Upper lobe of left lung (tissue), 6 donors: ENCODE measurements at regions not wholly inside any gene's neighbourhood (a gene's known extent, or its start where the extent isn't known, plus 50 kb on each side); places are given as distances from the start of the nearest gene placed in this dataset.

Experiments
- ATAC-seq, 2 donors: fragments of 200-7000 bp; cut with Tn5 transposase; one replicate each; pipeline ENCODE4 v1.9.1; 2022; ENCODE audit warnings: mild to moderate bottlenecking in 2 of 2, moderate library complexity in 2 of 2; ENCODE audit not compliant: low FRiP score in 2 of 2
- DNase-seq, 2 donors: peaks; one replicate each; pipeline ENCODE4 v3.0.0-alpha.2; 2019 to 2020
- H3K27ac ChIP-seq, 4 donors: fragments of 200-600 bp; sonication (generic); one replicate each; pipeline ENCODE4 v1.5.1; 2016 to 2019
- H3K27me3 ChIP-seq, 4 donors: fragments of 200-600 bp; sonication (generic); one replicate each; pipeline ENCODE4 v1.5.1; 2017 to 2019
- H3K36me3 ChIP-seq, 4 donors: fragments of 200-600 bp; sonication (generic); one replicate each; pipeline ENCODE4 v1.5.1; 2016 to 2019
- H3K4me1 ChIP-seq, 4 donors: fragments of 200-600 bp; sonication (generic); one replicate each; pipeline ENCODE4 v1.5.1; 2018 to 2019
- H3K4me3 ChIP-seq, 4 donors: fragments of 200-600 bp; sonication (generic); one replicate each; pipeline ENCODE4 v1.5.1; 2017 to 2019; ENCODE audit warnings: mild to moderate bottlenecking in 2 of 4, moderate library complexity in 1 of 4
- H3K9me3 ChIP-seq, 4 donors: fragments of 200-600 bp; sonication (generic); one replicate each; pipeline ENCODE4 v1.5.1; 2018 to 2019
- EP300 ChIP-seq, 4 donors: sonication (generic); formaldehyde crosslinking; IDR thresholded peaks; one replicate each; pipeline ENCODE4 v1.5.1; 2017; ENCODE audit warnings: antibody characterized with exemption in 4 of 4, control low read depth in 2 of 4
- POLR2A ChIP-seq, 4 donors: fragments of 450-650 bp; IDR thresholded peaks; one replicate each; pipeline ENCODE4 v1.5.1; 2016 to 2017; ENCODE audit warnings: antibody characterized with exemption in 4 of 4, mild to moderate bottlenecking in 2 of 4
- POLR2AphosphoS5 ChIP-seq, 2 donors: sonication (generic); formaldehyde crosslinking; IDR thresholded peaks; one replicate each; pipeline ENCODE4 v1.5.1; 2017; ENCODE audit warnings: antibody characterized with exemption in 2 of 2
- WGBS, 2 donors: methylation state at CpG; one replicate each; pipeline ENCODE4 v1.1.5; 2017 to 2018; 5-methylcytosine and 5-hydroxymethylcytosine counted together
- TF ChIP-seq, protein P1 (sequence below), 6 experiments: fragments of 450-650 bp in 4 of 6; fragments of 200-600 bp in 2 of 6; sonication (generic) in 2 of 6; IDR thresholded peaks; one replicate each; pipeline ENCODE4 v1.5.1; 2016 to 2019; ENCODE audit warnings: antibody characterized with exemption in 6 of 6
- donor health status: DM: no; HTN: no; CAD: no; lungs with moderate emphysema.
- donor health status: DM: no; HTN: yes; CAD: no; lungs with severe emphysema.

DNA sequence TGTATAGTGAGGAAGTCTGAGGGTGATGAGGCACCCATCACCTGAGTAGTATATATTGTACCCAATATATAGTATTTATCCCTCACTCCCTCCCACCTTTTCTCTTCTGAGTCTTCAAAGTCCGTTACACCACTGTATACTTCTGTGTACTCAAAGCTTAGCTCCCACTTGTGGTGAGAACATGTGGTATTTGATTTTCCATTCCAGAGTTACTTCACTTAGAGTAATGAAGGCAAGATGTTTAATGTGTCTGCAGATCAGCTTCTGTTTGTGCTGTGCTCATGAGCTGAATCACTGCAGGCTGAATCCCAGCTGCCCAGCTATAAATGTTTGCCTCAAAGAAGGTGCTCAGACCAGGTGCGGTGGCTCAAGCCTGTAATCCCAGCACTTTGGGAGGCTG is 139.3 kb upstream of the FOXA2 start:
- WGBS, 2 donors, result 64 to 88% methylated on average over 2 of the region's 2 CpGs
- Histone ChIP-seq H3K36me3 (no peaks in the 10 kb centered on the region), H3K27ac (peak overlapping the region in 1 of 4 donors; percentile 1), H3K4me3 (no peak overlapping the region), H3K27me3 (no peaks in the 10 kb centered on the region), H3K4me1 (peaks cover 8 to 15% (median 11%) of the 10 kb centered on the region in 4 donors), H3K9me3 (no peaks in the 10 kb centered on the region)
- no peak for DNase-seq
- ATAC-seq, result peak in 1 of 2 donors; percentile 44
- TF ChIP-seq EP300 (IDR thresholded peaks at IDR 0.05), result no peak
- TF ChIP-seq, protein P1, sequence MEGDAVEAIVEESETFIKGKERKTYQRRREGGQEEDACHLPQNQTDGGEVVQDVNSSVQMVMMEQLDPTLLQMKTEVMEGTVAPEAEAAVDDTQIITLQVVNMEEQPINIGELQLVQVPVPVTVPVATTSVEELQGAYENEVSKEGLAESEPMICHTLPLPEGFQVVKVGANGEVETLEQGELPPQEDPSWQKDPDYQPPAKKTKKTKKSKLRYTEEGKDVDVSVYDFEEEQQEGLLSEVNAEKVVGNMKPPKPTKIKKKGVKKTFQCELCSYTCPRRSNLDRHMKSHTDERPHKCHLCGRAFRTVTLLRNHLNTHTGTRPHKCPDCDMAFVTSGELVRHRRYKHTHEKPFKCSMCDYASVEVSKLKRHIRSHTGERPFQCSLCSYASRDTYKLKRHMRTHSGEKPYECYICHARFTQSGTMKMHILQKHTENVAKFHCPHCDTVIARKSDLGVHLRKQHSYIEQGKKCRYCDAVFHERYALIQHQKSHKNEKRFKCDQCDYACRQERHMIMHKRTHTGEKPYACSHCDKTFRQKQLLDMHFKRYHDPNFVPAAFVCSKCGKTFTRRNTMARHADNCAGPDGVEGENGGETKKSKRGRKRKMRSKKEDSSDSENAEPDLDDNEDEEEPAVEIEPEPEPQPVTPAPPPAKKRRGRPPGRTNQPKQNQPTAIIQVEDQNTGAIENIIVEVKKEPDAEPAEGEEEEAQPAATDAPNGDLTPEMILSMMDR (IDR thresholded peaks at IDR 0.05), result no peak
- TF ChIP-seq POLR2A (IDR thresholded peaks at IDR 0.05), result no peak
- no peak for TF ChIP-seq POLR2AphosphoS5 (IDR thresholded peaks at IDR 0.05)

DNA sequence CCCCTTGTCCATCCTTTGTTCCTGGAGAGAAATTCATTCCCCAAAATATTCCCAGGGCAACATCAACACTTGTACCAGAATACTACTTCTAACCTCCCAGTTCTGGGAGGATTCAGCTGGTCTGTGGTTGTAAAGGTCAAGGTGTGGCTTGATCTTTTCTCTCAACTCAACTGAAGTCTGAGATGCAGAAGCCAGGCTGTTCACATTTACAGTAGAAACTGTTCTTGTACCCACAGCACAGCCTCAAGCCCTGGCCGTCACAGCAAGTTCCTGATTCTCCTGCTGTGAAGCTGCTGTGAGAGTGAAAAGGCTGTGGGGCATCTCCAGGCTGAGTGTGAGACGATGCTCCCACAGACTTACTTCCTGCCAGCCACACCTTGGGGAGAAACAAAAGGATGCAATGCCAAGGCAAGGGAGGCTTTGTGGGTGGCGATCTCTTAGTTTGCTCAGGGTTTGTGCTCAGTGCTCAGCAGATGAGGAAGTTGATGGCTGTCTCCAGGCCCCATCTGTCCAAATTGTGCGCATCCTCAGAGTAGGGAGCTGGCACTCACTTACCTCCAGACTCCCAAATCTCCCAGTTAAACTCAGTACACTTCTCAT is 143.9 kb upstream of the FOXA2 start:
- Histone ChIP-seq H3K4me1 (peaks cover under 1 to 2% (median under 1%) of the 10 kb centered on the region in 4 donors), H3K4me3 (no peak overlapping the region), H3K36me3 (no peaks in the 10 kb centered on the region), H3K27me3 (no peaks in the 10 kb centered on the region), H3K9me3 (no peaks in the 10 kb centered on the region), H3K27ac (no peak overlapping the region)
- DNase-seq (no peak), ATAC-seq (no peak)
- WGBS, 2 donors, result 75 to 83% methylated on average over 2 to 4 of the region's 4 CpGs
- TF ChIP-seq POLR2AphosphoS5 (IDR thresholded peaks at IDR 0.05) (no peak), POLR2A (IDR thresholded peaks at IDR 0.05) (no peak), EP300 (IDR thresholded peaks at IDR 0.05) (no peak)
- TF ChIP-seq, protein P1 (IDR thresholded peaks at IDR 0.05), result no peak

DNA sequence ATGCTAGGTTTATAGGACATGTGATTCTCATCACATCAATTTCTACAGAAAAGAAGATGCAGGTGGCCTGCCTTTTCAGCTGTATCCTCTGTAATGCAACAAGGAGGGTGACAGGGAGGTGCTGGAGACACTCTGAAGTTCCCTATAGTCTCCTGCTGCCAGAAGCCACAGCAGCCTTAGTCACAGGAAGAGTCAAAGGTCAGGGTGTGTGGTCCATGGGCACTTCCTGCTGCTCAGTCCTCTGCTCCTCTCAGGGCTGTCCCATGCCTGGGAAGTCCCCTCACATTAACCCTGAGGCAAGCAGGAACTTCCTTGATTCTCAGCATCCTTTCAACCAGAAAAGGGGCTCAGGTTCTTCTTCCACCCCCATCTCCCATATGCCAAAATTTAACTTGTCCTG is 144.8 kb upstream of the FOXA2 start:
- peak in 1 of 2 donors; percentile 59 for ATAC-seq
- Histone ChIP-seq H3K27me3 (no peaks in the 10 kb centered on the region), H3K4me1 (no peaks in the 10 kb centered on the region), H3K27ac (no peak overlapping the region), H3K36me3 (no peaks in the 10 kb centered on the region), H3K4me3 (no peak overlapping the region), H3K9me3 (no peaks in the 10 kb centered on the region)
- TF ChIP-seq POLR2A (IDR thresholded peaks at IDR 0.05) (no peak), POLR2AphosphoS5 (IDR thresholded peaks at IDR 0.05) (no peak), EP300 (IDR thresholded peaks at IDR 0.05) (no peak)
- TF ChIP-seq, protein P1 (IDR thresholded peaks at IDR 0.05), result no peak
- DNase-seq, result no peak

DNA sequence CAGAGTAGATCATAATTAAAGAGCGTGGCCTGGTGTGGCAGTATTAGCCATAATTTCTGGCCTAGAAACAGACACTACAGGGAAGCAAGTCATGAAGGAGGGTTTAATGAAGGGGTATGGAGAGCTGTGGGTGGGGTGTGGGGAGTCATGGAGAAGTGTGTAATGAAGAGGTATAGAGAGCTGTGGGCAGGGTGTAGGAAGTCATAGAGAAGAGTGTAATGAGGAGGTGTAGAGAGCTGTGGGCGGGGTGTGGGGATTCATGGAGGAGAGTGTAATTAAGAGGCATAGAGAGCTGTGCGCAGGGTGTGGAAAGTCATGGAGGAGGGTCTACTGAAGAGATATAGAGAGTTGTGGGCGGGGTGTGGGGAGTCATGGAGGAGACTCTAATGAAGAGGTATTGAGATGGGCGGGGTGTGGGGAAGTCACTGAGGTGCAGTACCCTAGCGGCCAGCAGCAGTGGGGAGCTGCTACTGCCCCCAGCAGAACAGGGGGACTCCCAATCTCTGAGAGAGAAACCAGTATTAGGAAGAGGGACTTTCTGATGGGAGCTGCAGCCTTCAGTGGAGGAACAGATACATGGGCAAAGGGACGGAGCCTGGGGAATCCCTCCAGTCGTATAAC is 145.4 kb upstream of the FOXA2 start:
- Histone ChIP-seq H3K4me3 (no peak overlapping the region), H3K27me3 (no peaks in the 10 kb centered on the region), H3K9me3 (no peaks in the 10 kb centered on the region), H3K36me3 (no peaks in the 10 kb centered on the region), H3K4me1 (no peaks in the 10 kb centered on the region), H3K27ac (no peak overlapping the region)
- TF ChIP-seq EP300 (IDR thresholded peaks at IDR 0.05), result no peak
- TF ChIP-seq, protein P1 (IDR thresholded peaks at IDR 0.05), result no peak
- TF ChIP-seq POLR2A (IDR thresholded peaks at IDR 0.05), result no peak
- no peak for TF ChIP-seq POLR2AphosphoS5 (IDR thresholded peaks at IDR 0.05)
- WGBS, 2 donors, result 90% methylated on average over 8 of the region's 8 CpGs
- no peak for DNase-seq
- ATAC-seq, result peak in 1 of 2 donors; percentile 53

DNA sequence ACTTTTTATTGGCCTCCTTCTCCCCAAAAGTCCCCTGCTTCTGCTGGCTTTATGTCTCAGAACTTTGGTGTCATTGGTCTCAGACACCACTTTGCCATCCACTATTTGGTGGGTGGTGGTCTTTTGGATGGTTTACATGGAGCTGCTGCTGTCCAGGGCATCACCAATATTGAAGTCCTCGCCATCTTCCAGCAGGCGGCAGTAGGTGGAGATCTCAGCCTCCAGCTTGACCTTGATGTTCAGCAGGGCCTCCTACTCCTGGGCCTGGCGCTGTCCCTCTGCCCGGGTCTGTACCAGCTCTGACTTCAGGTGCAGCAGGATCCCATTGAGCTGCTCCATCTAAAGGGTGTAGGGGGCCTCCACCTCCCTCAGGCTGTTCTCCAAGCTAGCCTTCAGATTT is 148.4 kb upstream of the FOXA2 start:
- TF ChIP-seq EP300 (IDR thresholded peaks at IDR 0.05), result no peak
- TF ChIP-seq, protein P1 (IDR thresholded peaks at IDR 0.05), result no peak
- no peak for TF ChIP-seq POLR2A (IDR thresholded peaks at IDR 0.05)
- no peak for TF ChIP-seq POLR2AphosphoS5 (IDR thresholded peaks at IDR 0.05)

More for the DNA sequence above, 148.4 kb upstream of the FOXA2 start:
- DNase-seq (peak in 1 of 2 donors; percentile 25), ATAC-seq (no peak)
- Histone ChIP-seq H3K36me3 (no peaks in the 10 kb centered on the region), H3K27me3 (no peaks in the 10 kb centered on the region), H3K4me3 (no peak overlapping the region), H3K27ac (no peak overlapping the region), H3K9me3 (no peaks in the 10 kb centered on the region), H3K4me1 (no peaks in the 10 kb centered on the region)
- 92 to 95% methylated on average over 4 of the region's 4 CpGs for WGBS, 2 donors
